H1 (cell line): ENCODE measurements at regions not wholly inside any gene's neighbourhood (a gene's known extent, or its start where the extent isn't known, plus 50 kb on each side); places are given as distances from the start of the nearest gene placed in this dataset.

ENCODE experiments used
- CTCF ChIA-PET: fragments of 300-600 bp; sonication (Branson Sonifier 250); formaldehyde crosslinking; loops from one replicate; lab custom pipeline; 2021; ENCODE audit not compliant: partially characterized antibody; lab: Charles Lee
- POLR2A ChIA-PET: fragments of 300-600 bp; sonication (Branson Sonifier 250); formaldehyde crosslinking; loops from one replicate; lab custom pipeline; 2021; ENCODE audit warnings: inconsistent platforms; ENCODE audit not compliant: partially characterized antibody; lab: Charles Lee
- DNase-seq, 2 experiments: peaks; one replicate each; pipeline versions ENCODE4 v3.0.0 to v3.0.0-alpha.2; 2010 to 2022; ENCODE audit warnings: low spot score in 2 of 2, low read depth in 1 of 2, mixed read lengths in 1 of 2
- FAIRE-seq: peaks from 2 replicates; lab custom pipeline; 2011; peaks lifted over from hg19 to GRCh38; lab: Jason Lieb, UNC
- H2AFZ ChIP-seq: 2 replicates; pipeline ENCODE4 v1.8.1; 2012; ENCODE audit warnings: low read length, inconsistent platforms
- H2AK5ac ChIP-seq: 2 replicates; pipeline ENCODE4 v1.6.1; 2013; ENCODE audit warnings: low read depth, low read length
- H2BK120ac ChIP-seq: replicated peaks from 2 replicates; pipeline ENCODE3; 2013; ENCODE audit warnings: low read depth, low read length, inconsistent platforms
- H2BK12ac ChIP-seq: 2 replicates; pipeline ENCODE4 v1.6.1; 2013; ENCODE audit warnings: low read depth, low read length
- H2BK15ac ChIP-seq: 2 replicates; pipeline ENCODE4 v1.6.1; 2013; ENCODE audit warnings: low read length
- H2BK20ac ChIP-seq: 2 replicates; pipeline ENCODE4 v1.6.1; 2013; ENCODE audit warnings: low read length
- H2BK5ac ChIP-seq: 2 replicates; pipeline ENCODE4 v1.6.1; 2013; ENCODE audit warnings: low read depth, low read length
- H3K14ac ChIP-seq: 2 replicates; pipeline ENCODE4 v1.6.1; 2013; ENCODE audit warnings: inconsistent platforms; ENCODE audit not compliant: insufficient read length
- H3K18ac ChIP-seq: 2 replicates; pipeline ENCODE4 v1.6.1; 2013; ENCODE audit warnings: low read length; ENCODE audit errors: extremely low read depth
- H3K23ac ChIP-seq: 2 replicates; pipeline ENCODE4 v1.6.1; 2013; ENCODE audit warnings: inconsistent platforms; ENCODE audit not compliant: insufficient read length
- H3K23me2 ChIP-seq: 2 replicates; pipeline ENCODE4 v1.6.1; 2013; ENCODE audit warnings: low read depth, low read length
- H3K27ac ChIP-seq: 2 replicates; pipeline ENCODE4 v1.6.1; 2011; ENCODE audit warnings: low read depth, low read length, inconsistent platforms
- H3K27me3 ChIP-seq, 4 experiments: replicated peaks in 1 of 4; 1 replicate in 1 of 4; 2 replicates in 3 of 4; pipeline versions ENCODE4 v1.6.1 to v1.8.1; 2011 to 2013; ENCODE audit warnings: low read length in 3 of 4, mild to moderate bottlenecking in 3 of 4, inconsistent platforms in 2 of 4, mixed read lengths in 2 of 4, moderate library complexity in 1 of 4; ENCODE audit not compliant: control insufficient read depth in 3 of 4, insufficient read depth in 3 of 4; ENCODE audit errors: extremely low read depth in 1 of 4
- H3K36me3 ChIP-seq, 4 experiments: 2 replicates each; pipeline versions ENCODE4 v1.6.1 to v1.8.1; 2011 to 2013; ENCODE audit warnings: mild to moderate bottlenecking in 4 of 4, low read length in 3 of 4, moderate library complexity in 2 of 4, control low read depth in 1 of 4, inconsistent platforms in 1 of 4; ENCODE audit not compliant: insufficient read depth in 4 of 4, control insufficient read depth in 2 of 4
- H3K4ac ChIP-seq: replicated peaks from 2 replicates; pipeline ENCODE3; 2013; ENCODE audit warnings: low read length, low read depth, mixed read lengths, inconsistent platforms; ENCODE audit not compliant: insufficient read length
- H3K4me1 ChIP-seq, 4 experiments: replicated peaks in 1 of 4; 1 replicate in 1 of 4; 2 replicates in 3 of 4; pipeline versions ENCODE4 v1.6.1 to v1.8.1; 2011 to 2013; ENCODE audit warnings: low read length in 3 of 4, inconsistent platforms in 2 of 4, mixed read lengths in 1 of 4; ENCODE audit not compliant: insufficient read depth in 4 of 4, control insufficient read depth in 3 of 4
- H3K4me2 ChIP-seq, 2 experiments: 2 replicates each; pipeline versions ENCODE4 v1.6.1 to v1.8.1; 2011 to 2013; ENCODE audit warnings: low read depth in 2 of 2, low read length in 2 of 2, control low read depth in 1 of 2, inconsistent platforms in 1 of 2, mild to moderate bottlenecking in 1 of 2; ENCODE audit not compliant: insufficient read depth in 1 of 2
- H3K4me3 ChIP-seq, 4 experiments: fragments of 200-600, 300-600 bp in 1 of 4; sonication (generic), shearing (Covaris generic), sonication (Bioruptor Twin) in 1 of 4; 2 replicates each; pipeline versions ENCODE4 v1.5.1 to v1.8.1; 2011 to 2016; ENCODE audit warnings: low read length in 4 of 4, low read depth in 3 of 4, control low read depth in 2 of 4, inconsistent platforms in 2 of 4, mild to moderate bottlenecking in 2 of 4, mixed read lengths in 1 of 4, moderate library complexity in 1 of 4; ENCODE audit not compliant: insufficient read depth in 2 of 4; ENCODE audit errors: extremely low read depth in 1 of 4
- H3K56ac ChIP-seq: replicated peaks from 2 replicates; pipeline ENCODE3; 2013; ENCODE audit warnings: low read depth, mild to moderate bottlenecking, mixed read lengths, low read length, inconsistent platforms; ENCODE audit not compliant: insufficient read length
- H3K79me1 ChIP-seq: 2 replicates; pipeline ENCODE4 v1.6.1; 2013; ENCODE audit warnings: low read depth, low read length, control low read depth
- H3K79me2 ChIP-seq, 2 experiments: 2 replicates each; pipeline versions ENCODE4 v1.6.1 to v1.8.1; 2012 to 2013; ENCODE audit warnings: low read length in 2 of 2, mild to moderate bottlenecking in 2 of 2, inconsistent platforms in 1 of 2; ENCODE audit not compliant: insufficient read depth in 2 of 2, control insufficient read depth in 1 of 2
- H3K9ac ChIP-seq, 4 experiments: replicated peaks in 1 of 4; 1 replicate in 1 of 4; 2 replicates in 3 of 4; pipeline versions ENCODE4 v1.6.1 to v1.8.1; 2011 to 2013; ENCODE audit warnings: low read depth in 3 of 4, low read length in 3 of 4, control low read depth in 2 of 4, mild to moderate bottlenecking in 2 of 4, moderate library complexity in 2 of 4, inconsistent platforms in 1 of 4; ENCODE audit errors: extremely low read depth in 1 of 4
- H3K9me3 ChIP-seq, 2 experiments: 2 replicates each; pipeline versions ENCODE4 v1.6.1 to v1.8.1; 2012 to 2013; ENCODE audit warnings: mild to moderate bottlenecking in 2 of 2, moderate library complexity in 2 of 2, control low read depth in 1 of 2, inconsistent platforms in 1 of 2, low read depth in 1 of 2, low read length in 1 of 2, mixed read lengths in 1 of 2; ENCODE audit not compliant: insufficient read depth in 2 of 2
- H4K20me1 ChIP-seq, 2 experiments: replicated peaks in 1 of 2; 2 replicates each; pipeline versions ENCODE3 to v1.8.1; 2011 to 2013; ENCODE audit warnings: inconsistent platforms in 2 of 2, low read length in 2 of 2, mild to moderate bottlenecking in 1 of 2; ENCODE audit not compliant: insufficient read depth in 2 of 2, control insufficient read depth in 1 of 2
- H4K5ac ChIP-seq: 2 replicates; pipeline ENCODE4 v1.6.1; 2013; ENCODE audit warnings: low read length, low read depth, mixed read lengths, inconsistent platforms; ENCODE audit not compliant: insufficient read length
- H4K8ac ChIP-seq: 2 replicates; pipeline ENCODE4 v1.8.0; 2013; ENCODE audit warnings: mild to moderate bottlenecking, moderate library complexity, low read length, inconsistent platforms; ENCODE audit not compliant: insufficient read depth; ENCODE audit errors: extremely low read depth
- H4K91ac ChIP-seq: replicated peaks from 2 replicates; pipeline ENCODE3; 2013; ENCODE audit warnings: low read length, mixed read lengths, inconsistent platforms; ENCODE audit not compliant: insufficient read length
- GTF2F1 ChIP-seq: IDR thresholded peaks from 2 replicates; pipeline ENCODE4 v1.6.1; 2012; ENCODE audit warnings: low read depth, low read length, improper control_type of control experiment, borderline replicate concordance
- RNF2 ChIP-seq: fragments of 200-900, 300-1000 bp; sonication (generic); IDR thresholded peaks from 2 replicates; pipeline ENCODE4 v1.7.1; 2016; ENCODE audit warnings: borderline replicate concordance, low read depth, mild to moderate bottlenecking, antibody characterized with exemption, low read length; ENCODE audit not compliant: poor library complexity, severe bottlenecking; ENCODE audit errors: missing control alignments
- WGBS, 2 experiments: shearing (Covaris generic) in 1 of 2; methylation state at CpG; one replicate each; pipeline versions ENCODE4 v1.1.6 to v1.1.7; 2013 to 2015; ENCODE audit warnings: low lambda C conversion rate in 2 of 2, mixed read lengths in 2 of 2, inconsistent platforms in 1 of 2, low coverage in 1 of 2, missing lambda C conversion rate in 1 of 2; ENCODE audit not compliant: insufficient replicate concordance in 2 of 2, insufficient coverage in 1 of 2, insufficient read length in 1 of 2; ENCODE audit errors: extremely low coverage in 1 of 2, missing lambda C conversion rate in 1 of 2; 5-methylcytosine and 5-hydroxymethylcytosine counted together

- ChIA-PET CTCF (no interaction called here), POLR2A (no interaction called here)
- Histone ChIP-seq H3K79me2 (no peaks in the 10 kb centered on the region), H3K4me2 (no peak overlapping the region), H2BK20ac (no peak overlapping the region), H4K20me1 (no peaks in the 10 kb centered on the region), H3K79me1 (no peaks in the 10 kb centered on the region), H3K4me3 (no peak overlapping the region), H4K8ac (no peak overlapping the region), H3K9me3 (no peaks in the 10 kb centered on the region), H3K23me2 (no peaks in the 10 kb centered on the region; the same call in 1 of the 2 replicates), H3K18ac (no peak overlapping the region), H3K36me3 (no peaks in the 10 kb centered on the region), H3K4me1 (no peaks in the 10 kb centered on the region), H3K56ac (no peak overlapping the region), H4K91ac (no peak overlapping the region), H3K23ac (no peak overlapping the region), H3K4ac (no peak overlapping the region), H3K27me3 (no peaks in the 10 kb centered on the region), H3K9ac (no peak overlapping the region), H3K14ac (no peak overlapping the region), H2BK15ac (no peak overlapping the region), H3K27ac (no peak overlapping the region), H2AK5ac (no peak overlapping the region), H2BK5ac (no peak overlapping the region), H4K5ac (no peak overlapping the region), H2BK120ac (no peak overlapping the region), H2BK12ac (no peak overlapping the region), H2AFZ (no peak overlapping the region)
- TF ChIP-seq GTF2F1: no peak
- TF ChIP-seq RNF2: no peak
- WGBS, 2 experiments: 84% methylated on average over 7 of the region's 7 CpGs; no CpG with 5 or more reads in 1 of the 2 experiments
- no peak for DNase-seq
- FAIRE-seq: no peak
These were observed 102.3 kb downstream of the BOD1L2 start for GRCh38 chr18:57249179-57249578.
